ENCODE measurements at regions not wholly inside any gene's neighbourhood (a gene's known extent, or its start where the extent isn't known, plus 50 kb on each side); places are given as distances from the start of the nearest gene placed in this dataset.

DNA sequence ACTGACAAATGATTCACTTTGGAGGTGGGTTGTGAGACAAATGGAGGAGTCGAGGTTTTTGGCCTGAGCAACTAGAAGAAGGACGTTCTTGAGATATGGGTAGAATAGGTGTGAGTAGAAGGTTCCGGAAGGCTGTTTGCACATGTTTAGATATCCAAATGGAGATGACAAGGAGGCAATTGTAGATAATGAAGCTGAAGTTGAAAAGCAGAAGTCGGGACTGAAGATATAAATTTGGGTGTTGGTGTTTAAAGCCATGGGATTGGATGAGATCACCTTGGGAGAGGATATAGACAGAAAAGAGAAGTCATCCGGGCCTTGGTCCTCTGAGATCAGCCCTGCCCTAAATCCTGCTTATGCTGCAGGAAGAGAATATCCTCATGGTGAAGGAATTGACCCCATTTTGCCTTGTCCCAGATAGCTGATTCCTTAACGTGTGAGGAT, 75.5 kb upstream of the CD44 start:
- TF ChIP-seq, protein P1, sequence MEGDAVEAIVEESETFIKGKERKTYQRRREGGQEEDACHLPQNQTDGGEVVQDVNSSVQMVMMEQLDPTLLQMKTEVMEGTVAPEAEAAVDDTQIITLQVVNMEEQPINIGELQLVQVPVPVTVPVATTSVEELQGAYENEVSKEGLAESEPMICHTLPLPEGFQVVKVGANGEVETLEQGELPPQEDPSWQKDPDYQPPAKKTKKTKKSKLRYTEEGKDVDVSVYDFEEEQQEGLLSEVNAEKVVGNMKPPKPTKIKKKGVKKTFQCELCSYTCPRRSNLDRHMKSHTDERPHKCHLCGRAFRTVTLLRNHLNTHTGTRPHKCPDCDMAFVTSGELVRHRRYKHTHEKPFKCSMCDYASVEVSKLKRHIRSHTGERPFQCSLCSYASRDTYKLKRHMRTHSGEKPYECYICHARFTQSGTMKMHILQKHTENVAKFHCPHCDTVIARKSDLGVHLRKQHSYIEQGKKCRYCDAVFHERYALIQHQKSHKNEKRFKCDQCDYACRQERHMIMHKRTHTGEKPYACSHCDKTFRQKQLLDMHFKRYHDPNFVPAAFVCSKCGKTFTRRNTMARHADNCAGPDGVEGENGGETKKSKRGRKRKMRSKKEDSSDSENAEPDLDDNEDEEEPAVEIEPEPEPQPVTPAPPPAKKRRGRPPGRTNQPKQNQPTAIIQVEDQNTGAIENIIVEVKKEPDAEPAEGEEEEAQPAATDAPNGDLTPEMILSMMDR (IDR thresholded peaks at IDR 0.05) = no peak
- TF ChIP-seq POLR2A (IDR thresholded peaks at IDR 0.05) = no peak
